Progenitor cell of endocrine pancreas (in vitro differentiated cells): ENCODE measurements at regions not wholly inside any gene's neighbourhood (a gene's known extent, or its start where the extent isn't known, plus 50 kb on each side); places are given as distances from the start of the nearest gene placed in this dataset.

ENCODE experiments used
- DNase-seq: peaks from one replicate; pipeline ENCODE4 v3.0.0; 2021; ENCODE audit warnings: low spot score; ENCODE audit not compliant: unreplicated experiment
- H3K27ac Mint-ChIP-seq: 2 replicates; pipeline ENCODE4 v1.8.0; 2021; ENCODE audit warnings: mild to moderate bottlenecking, moderate library complexity, mixed read lengths
- H3K27me3 Mint-ChIP-seq: 2 replicates; pipeline ENCODE4 v1.8.0; 2021; ENCODE audit warnings: mixed read lengths
- H3K36me3 Mint-ChIP-seq: 2 replicates; pipeline ENCODE4 v1.8.0; 2022; ENCODE audit warnings: mixed read lengths; ENCODE audit not compliant: insufficient read depth
- H3K4me1 Mint-ChIP-seq: 2 replicates; pipeline ENCODE4 v1.8.0; 2021; ENCODE audit warnings: low read depth, mixed read lengths
- H3K4me3 Mint-ChIP-seq: 2 replicates; pipeline ENCODE4 v1.8.0; 2021; ENCODE audit warnings: low read depth, mild to moderate bottlenecking, moderate library complexity, mixed read lengths
- H3K9me3 Mint-ChIP-seq: 2 replicates; pipeline ENCODE4 v1.8.0; 2021; ENCODE audit warnings: low read depth, mixed read lengths
- CTCF ChIP-seq: fragments of 200-600 bp; sonication (generic); IDR thresholded peaks from one replicate; pipeline ENCODE4 v1.5.0; 2021; ENCODE audit warnings: antibody characterized with exemption, mild to moderate bottlenecking; ENCODE audit not compliant: unreplicated experiment

DNA sequence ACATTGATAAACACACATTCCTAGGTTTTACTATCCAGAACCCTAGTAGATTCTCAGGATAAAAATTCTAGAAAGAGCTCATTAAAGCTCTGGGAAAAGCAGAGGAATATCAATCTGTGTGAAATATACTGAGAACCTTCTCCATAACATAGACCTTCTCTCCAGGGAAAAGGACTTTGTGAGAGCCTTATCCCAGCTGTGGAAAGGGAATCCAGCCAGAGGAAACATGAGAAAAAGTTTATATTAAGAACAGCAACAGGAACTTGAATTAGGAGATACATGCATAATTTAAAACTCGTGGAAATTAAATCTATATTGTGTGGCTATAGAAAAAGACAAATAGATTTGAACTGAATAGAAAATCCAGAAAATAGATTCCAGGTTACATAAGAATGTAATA lies 1639.9 kb downstream of the EFNB2 start:
- H3K4me3 Mint-ChIP-seq = no peak overlapping the region
- H3K27me3 Mint-ChIP-seq = no peaks in the 10 kb centered on the region

DNA sequence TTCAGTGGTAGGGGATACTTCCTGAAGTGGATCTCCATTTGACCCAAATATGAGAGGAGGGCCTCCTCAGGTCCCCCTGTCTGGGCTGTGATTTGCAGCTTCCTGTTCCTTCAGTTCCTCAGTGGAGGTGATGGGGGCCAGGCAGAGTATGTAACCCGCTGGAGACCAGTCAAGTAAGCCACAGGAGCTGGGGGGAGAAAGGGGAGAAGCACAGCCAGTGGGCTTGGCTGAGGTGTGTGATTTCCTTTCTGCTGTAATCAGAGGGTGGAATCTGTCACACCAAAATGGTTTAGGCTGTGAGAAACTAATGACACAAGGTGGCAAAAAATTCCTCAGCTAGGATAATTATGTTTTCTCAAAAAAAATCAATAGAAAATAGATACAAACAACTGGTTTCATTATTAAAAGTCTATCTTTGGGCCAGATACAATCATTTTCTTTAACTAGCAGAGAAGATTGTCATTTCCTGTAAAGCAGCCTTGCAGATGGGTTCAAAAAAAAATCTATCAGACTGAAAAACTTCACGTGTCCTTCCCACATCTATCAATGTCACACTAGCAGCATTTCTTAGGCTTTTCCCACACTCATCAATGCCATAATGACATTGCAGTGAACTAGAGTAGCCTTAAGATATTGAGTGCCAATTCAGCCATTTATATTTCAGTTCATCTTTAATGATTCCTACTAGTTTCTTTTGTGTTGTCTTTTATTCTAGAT lies 1660.3 kb downstream of the EFNB2 start:
- Mint-ChIP-seq H3K27me3 (no peaks in the 10 kb centered on the region), H3K4me1 (peaks cover 2% of the 10 kb centered on the region), H3K27ac (no peak overlapping the region), H3K9me3 (no peaks in the 10 kb centered on the region), H3K4me3 (no peak overlapping the region), H3K36me3 (no peaks in the 10 kb centered on the region)
- TF ChIP-seq CTCF = no peak
- DNase-seq = no peak

More for the DNA sequence above, 1639.9 kb downstream of the EFNB2 start:
- no peaks in the 10 kb centered on the region for H3K4me1 Mint-ChIP-seq
- no peak for TF ChIP-seq CTCF
- no peak for DNase-seq
- no peaks in the 10 kb centered on the region for H3K9me3 Mint-ChIP-seq
- H3K27ac Mint-ChIP-seq = no peak overlapping the region
- no peaks in the 10 kb centered on the region for H3K36me3 Mint-ChIP-seq

DNA sequence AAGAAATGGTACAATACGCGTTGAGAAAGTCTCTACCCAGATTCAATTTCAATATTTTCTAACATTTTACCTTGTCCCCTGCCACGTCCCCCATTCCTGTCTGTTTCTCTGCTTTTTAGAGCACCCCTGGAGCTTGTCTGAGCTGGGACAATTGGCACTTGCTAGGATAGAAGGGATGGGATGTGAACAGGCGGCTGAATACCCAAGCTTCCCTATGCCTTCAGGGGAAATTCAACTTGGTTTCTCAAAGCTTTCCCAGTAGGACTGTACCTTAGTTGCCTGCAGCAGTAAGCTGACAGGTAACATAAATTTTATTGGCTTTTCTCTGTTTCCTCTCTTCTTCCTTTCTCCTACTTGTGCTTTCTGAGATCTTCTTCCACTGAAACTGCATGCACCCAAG lies 1663.3 kb downstream of the EFNB2 start:
- no peak overlapping the region for H3K4me3 Mint-ChIP-seq
- H3K27ac Mint-ChIP-seq = no peak overlapping the region
- H3K27me3 Mint-ChIP-seq = no peaks in the 10 kb centered on the region
- no peak for DNase-seq
- no peaks in the 10 kb centered on the region for H3K36me3 Mint-ChIP-seq
- no peak for TF ChIP-seq CTCF
- H3K4me1 Mint-ChIP-seq = peaks cover 2% of the 10 kb centered on the region
- H3K9me3 Mint-ChIP-seq = no peaks in the 10 kb centered on the region

- no peak for DNase-seq
- Mint-ChIP-seq H3K36me3 (no peaks in the 10 kb centered on the region), H3K4me3 (no peak overlapping the region), H3K9me3 (no peaks in the 10 kb centered on the region), H3K27me3 (no peaks in the 10 kb centered on the region), H3K4me1 (peaks cover 2% of the 10 kb centered on the region), H3K27ac (no peak overlapping the region)
- TF ChIP-seq CTCF = no peak
Measured at GRCh38 chr13:104871456-104871855, 1664.0 kb downstream of the EFNB2 start.

DNA sequence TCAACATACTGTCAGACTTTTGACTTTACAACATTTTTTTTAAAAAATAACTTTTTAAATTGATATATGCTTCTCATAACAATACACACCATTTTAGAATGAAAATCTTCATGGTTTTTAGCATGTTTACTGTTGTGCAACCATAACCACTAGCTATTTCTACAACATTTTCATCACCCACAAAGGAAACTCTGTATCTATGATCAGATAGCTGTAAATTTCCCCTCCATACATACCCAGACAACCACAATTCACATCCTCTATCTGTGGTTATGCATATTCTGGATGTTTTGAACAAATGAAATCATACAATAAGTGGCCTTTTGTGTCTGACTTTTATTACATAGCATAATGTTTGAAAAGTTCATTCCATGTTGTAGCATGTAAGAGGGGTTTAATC lies 1666.0 kb downstream of the EFNB2 start:
- no peaks in the 10 kb centered on the region for H3K4me1 Mint-ChIP-seq
- no peaks in the 10 kb centered on the region for H3K9me3 Mint-ChIP-seq
- TF ChIP-seq CTCF = no peak
- H3K36me3 Mint-ChIP-seq = no peaks in the 10 kb centered on the region
- no peak overlapping the region for H3K27ac Mint-ChIP-seq
- DNase-seq = no peak
- no peak overlapping the region for H3K4me3 Mint-ChIP-seq
- H3K27me3 Mint-ChIP-seq = no peaks in the 10 kb centered on the region
